ENCODE measurements at regions not wholly inside any gene's neighbourhood (a gene's known extent, or its start where the extent isn't known, plus 50 kb on each side); places are given as distances from the start of the nearest gene placed in this dataset.

DNA sequence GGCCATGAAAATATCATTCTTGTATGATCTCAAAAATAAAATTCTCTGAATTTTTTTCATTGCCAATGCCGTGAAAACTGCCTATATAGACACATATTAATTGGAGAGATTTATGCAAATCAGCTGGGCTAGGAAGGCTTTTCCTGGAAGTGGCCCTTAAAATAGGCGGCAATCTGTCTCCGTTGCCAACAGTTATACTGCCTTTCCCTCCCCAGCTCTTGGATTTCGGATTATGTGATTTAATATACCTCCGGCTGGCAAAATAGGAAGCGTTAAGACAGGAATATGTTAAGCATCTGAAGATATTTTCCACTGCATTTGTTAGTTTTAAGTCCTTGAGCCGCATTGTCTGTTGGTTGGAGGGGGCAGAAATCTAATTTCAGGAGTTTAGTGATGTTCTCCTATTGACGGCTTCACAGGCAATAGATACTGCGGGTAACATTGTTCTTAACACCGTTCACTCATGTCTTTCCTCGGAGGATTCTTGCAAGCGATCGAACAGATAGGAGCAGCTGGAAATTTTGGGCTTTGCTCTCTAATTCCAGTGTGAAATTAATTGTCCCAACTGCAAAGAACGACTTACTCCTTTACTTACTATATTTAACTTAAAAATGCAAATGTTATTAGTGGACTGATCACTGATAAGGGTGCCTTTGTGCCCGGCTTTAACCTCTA, 113.3 kb downstream of the LINC00237 start:
- DNase-seq: no peak

DNA sequence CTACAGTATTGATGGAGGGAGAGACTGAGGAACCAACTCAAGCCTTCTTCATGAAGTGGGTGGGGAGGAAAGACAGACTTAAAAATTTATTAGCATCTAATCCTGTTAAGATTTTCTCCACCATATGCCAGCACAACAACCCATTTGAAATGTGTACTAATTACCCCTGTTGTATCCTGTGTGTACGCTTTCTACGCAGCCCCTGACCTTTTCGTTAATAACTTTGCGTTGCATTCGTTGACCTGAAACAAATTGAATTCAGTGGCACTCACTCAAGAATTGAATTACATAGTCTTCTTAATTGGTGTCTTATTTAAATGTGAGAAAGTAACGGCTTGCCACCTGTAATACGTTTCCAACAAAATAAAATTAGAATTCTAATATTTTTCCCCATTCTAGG, 113.9 kb downstream of the LINC00237 start:
- DNase-seq: no peak

DNA sequence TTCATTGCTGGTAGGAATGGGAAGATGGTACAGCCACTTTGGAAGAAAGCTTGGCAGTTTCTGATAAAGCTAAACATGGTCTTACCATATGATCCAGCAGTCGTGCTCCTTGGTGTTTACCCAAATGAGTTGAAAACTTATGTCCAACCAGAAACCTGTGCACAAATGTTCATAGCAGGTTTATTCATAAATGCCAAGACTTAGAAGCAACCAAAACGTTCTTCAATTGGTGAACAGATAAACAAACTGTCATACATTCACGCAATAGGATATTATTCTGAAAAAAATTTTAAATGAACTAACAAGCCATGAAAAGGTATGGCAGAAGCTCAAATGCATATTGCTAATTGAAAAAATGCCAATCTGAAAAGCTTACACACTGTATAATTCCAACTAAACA, 117.1 kb downstream of the LINC00237 start:
- no peak for DNase-seq

DNA sequence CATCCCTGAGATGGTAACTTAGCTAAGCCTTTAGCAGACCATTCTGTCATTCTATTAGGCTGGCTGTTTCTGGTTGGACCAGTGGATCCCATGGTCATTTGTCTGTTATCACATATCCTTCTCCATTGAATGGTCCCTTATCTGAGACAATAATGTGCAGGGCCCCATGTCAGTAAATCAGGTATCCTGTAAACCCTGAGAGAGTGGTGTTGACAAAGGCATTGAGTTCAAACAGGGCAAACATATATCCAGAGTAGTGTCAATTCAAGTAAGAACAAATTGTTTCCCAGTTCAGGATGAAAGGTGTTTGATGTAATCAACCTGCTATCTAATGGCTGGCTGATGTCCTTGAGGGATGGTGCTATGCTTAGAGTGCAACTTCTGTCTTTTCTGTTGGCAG, 126.2 kb downstream of the LINC00237 start:
- DNase-seq: no peak

DNA sequence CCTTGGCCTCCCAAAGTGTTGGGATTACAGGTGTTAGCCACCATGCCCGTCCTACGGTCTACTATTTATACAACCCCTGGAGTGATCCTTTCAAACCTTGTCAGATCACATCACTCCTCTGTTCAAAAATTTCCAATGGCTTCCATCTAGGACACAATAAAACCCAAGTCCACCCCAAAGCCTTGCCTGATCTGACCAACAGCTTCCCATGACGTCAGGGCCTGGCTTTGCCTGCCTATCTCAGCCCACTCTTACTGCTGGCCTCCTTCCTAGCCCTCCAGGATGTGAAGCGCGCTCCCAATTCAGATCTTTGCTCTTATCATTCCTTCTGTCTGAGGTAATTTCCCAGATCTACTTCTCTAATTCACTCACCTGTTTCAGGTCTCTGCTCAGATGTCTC, 128.4 kb downstream of the LINC00237 start:
- DNase-seq: no peak

DNA sequence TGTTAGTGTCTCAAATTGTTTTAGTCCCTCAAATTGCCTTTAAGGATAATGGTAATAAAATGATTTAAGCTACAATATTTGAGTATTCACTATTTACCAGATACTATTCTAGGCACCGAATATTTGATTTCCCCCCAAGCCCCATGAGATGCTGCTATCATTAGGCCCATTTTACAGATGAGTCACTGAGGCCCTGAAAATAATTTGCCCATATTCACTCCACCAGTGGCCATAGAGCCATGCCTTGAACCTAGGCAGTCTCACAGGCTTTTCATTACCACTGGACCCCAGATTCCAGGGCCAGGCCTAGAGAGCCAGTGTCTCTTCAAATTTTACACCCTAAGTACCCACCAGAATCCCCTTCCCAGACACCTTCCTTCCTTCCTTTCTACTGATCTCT, 133.7 kb downstream of the LINC00237 start:
- no peak for DNase-seq

DNA sequence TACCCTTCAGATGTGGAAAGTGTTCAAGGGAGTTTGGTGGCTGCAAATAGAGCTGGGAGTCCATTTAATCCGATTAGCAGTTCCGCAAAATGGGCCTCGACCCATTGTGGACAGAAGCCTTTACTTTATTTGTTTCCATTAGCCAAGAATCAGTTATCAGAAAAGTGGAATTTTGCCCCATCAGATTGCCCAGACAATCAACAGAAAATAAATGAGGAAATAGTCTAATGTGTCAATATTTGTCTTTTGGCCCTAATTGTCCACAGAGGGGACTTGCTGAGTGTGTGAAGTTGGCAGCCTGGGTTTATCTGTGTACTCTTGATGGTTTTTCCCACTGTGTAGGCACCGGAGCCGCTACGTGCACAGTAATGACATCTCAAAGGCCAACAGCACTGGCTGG, 134.3 kb downstream of the LINC00237 start:
- no peak for DNase-seq

DNA sequence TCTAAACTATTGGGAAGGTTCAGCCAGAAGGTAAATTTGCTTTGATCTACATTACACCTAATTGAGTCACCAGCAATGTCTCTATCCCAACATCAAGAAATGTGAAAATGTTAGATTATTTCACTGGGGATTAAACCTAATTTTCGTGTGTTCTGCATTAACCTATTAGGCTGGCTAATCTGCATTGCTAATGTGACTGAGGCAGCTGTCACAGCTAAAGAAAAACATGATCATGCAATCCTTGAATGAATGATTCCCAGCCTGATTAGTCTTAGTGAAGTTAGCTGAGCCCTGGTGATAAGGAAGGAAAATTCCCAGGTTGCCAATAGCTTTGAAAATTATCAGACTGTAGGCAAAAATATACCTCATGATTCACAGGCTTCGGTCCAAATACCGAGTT, 135.3 kb downstream of the LINC00237 start:
- DNase-seq: no peak

DNA sequence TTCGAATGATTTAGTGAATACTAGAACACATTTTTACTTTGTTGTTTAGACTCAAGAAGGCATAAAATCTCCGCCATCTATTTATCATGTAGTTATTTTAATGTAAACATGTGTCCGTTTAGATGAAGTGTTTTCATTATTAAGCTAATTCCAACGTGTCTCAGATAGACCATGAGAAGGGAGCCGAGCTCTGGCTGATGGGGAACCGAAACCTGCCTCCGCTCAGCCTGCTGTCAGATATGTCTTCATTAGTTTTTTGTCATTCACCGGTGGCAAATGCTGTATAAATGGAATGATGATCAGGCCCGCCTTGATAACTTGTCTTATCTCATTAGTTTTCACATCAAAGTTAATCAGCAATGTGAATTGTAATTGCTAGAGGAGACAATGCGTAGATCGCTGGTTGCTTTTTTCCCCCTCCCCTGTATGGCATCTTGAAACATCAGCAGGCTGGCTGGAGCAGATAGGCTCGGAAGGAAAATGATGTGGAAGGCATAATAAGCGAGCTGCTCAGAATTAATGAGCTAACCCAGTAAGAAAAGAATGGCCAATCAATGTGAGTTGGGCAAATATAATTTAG, 136.4 kb downstream of the LINC00237 start:
- no peak for DNase-seq

DNA sequence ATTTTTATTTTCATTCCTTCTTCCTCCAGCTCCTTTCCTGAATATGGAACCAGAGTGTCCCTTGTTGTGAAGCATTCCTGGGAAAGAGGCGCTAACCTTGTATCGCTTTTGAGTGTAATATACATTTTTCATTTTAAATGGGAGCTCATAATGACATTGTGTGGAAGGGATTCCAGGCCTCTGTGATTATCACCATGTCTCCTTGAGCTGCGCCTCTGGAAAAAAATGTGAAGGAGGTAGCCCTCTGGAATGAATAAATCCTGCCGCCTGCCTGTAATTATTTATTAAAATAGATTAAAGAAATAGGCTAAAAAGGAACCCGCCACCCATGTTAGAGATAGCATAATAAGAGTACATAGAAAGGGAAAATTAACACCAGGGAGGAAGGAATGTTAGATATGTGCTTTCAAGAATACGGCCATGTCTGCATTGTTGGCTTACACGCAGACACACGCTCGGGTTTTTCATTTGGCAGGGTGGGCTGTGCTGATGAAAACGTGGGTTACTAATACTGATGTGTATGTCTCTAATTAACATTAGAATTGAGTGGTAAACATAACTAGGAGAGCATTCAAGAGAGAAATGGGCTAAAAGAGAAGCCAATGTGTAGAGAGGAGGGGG, 138.5 kb downstream of the LINC00237 start:
- DNase-seq: no peak

DNA sequence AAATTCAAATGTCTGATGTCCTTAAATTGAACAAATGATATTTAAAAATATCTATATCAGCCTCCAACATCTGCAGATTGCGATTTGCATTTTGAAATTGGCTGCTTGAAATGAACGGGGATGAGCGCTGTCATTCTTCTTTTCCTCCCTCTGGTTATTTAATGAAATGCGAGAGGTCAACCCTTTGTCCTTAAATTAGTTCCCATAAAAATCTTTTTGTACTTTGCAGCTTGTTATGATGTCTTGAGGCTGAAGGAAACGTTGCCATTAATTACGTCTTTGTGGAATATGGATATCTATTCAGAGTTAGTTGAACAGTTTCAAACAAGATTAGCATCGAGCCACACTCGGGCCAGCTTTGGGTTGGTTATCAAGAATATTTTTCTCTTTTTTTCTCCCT, 140.0 kb downstream of the LINC00237 start:
- DNase-seq: no peak

DNA sequence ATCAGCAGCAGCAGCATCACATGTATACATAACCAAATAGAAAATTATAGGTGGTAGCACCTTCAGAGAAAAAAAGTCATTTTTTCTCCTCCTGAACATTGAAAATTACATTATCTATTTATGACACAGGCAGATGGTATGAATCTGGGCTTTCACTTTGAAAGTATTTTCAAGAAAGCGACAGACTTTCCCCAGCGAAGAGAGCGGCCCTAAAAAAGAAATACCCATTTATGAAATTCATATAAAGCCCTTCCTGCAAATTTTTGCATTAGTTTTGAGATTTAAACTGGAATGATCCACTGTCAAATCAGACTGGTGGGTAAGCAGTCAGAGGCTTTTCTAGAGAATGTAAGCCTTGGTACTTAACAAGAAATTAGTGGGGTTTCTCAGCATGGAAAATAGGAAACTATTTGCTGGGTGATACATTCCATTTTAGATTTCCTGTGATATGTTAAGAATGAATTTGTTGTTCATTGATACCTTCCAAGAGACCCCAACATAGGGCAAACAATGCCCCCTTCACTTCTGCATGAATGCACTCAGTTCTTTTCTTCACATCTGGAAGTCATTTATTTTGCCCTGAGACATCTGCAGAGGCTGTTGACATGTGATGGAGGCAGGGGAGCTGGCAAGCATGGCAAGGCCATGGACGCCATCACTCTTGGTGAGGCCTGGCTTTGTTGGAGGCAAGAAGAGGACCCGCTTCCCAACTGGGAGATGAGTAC, 147.0 kb downstream of the LINC00237 start:
- no peak for DNase-seq

DNA sequence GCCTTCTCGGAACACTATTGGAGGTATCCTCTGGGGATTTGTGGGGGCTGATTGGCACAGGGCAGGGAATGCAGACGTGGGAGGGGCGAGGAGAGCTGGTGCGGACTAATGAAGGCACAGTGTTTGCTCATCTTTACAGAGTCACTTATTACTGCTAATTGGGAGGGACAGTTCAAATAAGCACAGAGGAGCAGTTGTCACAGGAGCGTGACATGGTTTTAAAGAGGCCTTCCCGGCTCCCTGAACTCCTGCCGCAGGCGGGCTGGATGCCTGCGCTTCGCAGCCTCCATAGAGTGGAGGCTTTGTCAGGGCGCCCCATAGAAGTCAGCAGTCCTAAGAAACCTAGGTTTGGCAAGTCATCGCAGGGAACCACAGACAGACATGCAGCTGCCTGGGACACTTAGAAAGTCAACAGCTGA, 149.6 kb downstream of the LINC00237 start:
- DNase-seq: no peak

DNA sequence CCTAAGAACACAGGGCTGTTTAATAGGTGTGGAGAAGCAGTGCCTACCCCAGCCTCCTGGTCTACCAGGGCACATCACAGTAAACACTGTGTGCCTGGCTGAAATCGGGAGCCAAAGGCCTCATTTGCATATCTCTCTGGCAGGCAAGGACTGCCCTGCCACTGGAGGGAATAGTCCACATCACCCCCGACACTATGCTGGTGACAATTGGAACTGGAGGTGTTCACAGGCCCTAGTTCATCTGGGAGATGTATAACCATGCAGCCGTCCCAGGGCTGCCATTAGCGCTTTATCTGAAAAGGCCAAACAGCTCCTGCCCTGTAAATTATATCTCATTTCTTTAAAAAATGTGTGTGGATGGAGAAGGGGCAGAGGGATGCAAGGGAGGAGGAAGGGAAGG, 150.3 kb downstream of the LINC00237 start:
- no peak for DNase-seq

DNA sequence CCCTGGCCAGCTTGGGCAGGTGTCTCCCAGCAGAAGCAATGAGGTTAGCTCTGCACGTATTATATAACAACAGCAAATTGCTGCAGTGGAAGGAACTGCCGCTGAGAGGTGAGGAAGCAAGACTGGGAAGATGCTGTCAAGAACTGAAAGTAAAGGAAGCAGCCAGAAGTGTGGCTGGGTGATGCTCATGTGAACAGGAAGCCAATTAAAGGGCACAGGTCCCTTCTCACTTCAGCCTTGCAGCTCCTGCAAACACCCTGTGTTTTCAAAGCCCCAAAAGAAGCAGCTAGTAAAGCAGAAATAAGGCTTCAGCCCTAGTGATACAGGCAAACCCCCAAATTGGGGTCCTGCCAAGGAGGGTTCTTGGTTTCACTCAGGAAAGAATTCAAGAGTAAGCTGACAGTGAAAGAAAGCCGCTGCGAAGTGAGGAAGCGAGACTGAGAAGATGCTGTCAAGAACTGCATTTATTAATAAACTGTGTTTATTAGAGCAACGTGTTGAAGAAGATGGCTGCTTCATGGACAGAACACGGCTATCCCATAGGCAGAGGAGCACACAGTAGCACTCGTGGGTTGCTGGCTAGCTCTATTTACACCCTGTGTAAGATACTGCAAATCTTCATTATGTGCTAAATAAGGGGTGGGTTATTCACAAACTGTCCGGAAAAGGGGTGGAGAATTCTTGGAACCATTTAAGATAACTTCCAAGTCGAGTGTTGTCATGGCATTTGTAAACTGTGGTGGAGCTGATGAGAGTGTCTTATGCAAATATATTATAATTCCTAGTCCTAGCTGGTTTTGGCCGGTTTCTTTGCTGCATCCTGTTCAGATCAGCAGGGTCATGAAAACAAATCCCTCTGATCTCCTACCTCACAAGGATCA, 152.2 kb downstream of the LINC00237 start:
- DNase-seq: no peak

DNA sequence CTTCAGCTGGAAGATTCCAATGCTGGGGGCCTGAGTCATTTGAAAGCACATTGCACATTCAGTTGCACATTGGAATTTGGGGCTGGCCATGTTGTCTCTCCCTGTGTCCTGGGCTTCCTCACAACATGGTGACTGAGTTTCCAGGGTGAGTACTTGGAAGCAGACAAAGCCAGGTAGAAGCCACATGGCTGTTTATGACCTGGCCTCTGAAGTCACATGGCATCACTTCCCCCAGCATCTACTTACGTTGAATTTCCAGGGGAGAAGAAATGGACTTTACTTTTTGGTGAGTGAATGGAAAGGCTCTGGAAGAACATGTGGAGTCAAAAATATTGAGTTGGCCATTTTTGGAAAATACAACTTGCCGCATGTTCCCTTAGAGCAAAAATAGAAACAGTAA, 155.5 kb downstream of the LINC00237 start:
- no peak for DNase-seq

DNA sequence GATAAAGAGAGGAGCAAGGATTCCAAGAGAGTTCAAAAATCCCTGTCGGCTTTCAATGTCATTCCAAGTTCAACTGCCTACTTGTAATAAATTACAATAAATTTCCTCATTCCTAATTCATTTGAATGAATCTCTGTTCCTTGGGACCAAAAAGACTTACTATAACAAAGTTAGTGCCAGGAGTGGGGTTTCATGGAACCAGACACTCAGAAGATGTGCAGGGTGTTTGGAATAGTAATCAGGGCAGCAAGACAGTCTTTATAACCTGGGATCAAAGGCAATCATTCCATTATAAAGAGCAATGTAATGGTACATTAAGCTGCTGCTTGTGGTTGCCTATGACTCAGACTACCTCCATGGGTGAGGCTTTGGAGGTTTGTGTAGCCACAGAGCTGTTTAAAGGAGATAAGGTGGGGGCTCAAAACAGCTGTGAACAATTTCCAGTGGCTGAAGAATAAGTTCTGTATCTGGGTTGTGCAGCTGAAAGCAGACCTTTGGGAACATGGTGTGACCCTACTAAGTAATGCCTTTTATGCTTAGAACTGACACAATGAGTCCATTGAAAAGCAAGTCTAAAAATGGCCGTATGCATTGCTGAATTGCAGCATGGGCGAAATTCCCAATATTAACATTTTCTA, 159.9 kb downstream of the LINC00237 start:
- DNase-seq: no peak

DNA sequence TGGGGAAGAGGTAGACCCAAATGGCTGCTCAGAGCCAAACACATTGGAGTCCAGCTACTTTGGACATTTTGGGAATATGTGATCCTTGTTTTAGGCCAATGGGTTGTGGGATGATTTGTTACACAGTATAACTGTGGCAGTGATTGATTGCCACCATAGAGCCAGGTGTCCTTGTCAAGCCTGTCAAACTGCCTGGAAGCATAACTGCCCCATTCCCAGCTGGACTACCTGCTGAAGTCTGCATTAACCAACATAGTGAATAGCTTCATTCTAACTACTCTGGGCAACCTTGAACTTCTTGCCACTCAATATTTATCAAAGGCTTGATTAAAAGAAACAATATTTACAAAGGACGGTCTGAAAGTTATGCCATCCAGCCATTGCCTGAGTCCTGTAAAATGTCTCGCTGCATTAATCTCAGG, 164.7 kb downstream of the LINC00237 start:
- DNase-seq: no peak

DNA sequence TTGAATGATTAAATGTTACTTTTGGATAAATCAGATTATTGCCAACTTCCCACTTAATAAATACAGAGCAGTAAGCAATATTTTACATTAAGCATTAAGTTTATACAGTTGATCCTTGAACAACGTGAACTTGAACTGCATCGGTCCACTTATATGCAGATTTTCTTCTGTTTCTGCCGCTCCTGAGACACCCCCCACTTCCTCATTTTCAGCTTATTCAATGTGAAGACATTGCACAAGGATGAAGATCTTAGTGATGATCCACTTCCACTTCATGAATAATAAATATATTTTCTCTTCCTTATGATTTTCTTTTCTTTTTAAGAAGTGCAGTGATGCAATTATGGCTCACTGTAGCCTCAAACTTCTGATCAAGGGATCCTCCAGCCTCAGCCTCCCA, 167.2 kb downstream of the LINC00237 start:
- no peak for DNase-seq

DNA sequence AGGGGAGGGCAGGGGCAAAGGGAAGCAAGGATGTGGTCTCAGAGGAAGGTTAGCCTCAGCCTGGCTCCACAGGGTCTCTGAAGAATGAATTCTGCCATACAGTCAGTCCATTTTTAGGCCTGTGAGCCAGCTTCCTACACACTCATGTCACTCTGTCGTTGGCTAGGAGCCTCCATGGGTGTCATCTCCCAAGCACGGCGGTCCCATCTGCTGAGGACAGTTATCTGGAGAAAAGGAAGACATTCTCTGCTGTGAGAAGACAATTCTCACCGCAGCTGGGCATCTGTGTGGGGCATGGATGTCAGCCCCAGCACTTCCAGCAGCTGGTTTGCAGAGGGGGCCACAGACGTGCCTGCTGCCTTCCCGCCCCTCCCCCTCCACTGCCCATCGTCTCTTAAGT, 167.6 kb downstream of the LINC00237 start:
- no peak for DNase-seq

DNA sequence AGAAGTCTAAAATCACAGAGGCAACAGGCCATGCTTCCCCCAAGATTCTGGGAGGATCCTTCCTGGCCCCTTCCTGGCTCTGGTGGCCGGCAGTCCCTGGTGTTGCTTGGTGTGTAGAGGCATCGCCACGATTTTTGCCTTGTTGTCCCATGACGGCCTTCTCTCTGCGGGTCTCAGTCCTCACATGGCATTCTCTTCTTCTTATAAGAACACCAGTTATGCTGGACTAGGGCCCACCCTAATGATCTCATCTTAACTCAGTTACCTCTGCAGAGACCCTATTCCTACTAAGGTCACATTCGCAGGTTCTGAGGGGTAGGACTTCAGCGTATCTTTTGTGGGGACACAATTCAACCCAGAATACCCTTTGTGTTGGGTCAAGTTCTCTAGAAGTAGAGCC, 168.0 kb downstream of the LINC00237 start:
- DNase-seq: no peak

Data from CD4-positive, alpha-beta T cell treated with Interleukin-10 for 1 hour (primary cell).